ENCODE measurements at regions not wholly inside any gene's neighbourhood (a gene's known extent, or its start where the extent isn't known, plus 50 kb on each side); places are given as distances from the start of the nearest gene placed in this dataset.

DNA sequence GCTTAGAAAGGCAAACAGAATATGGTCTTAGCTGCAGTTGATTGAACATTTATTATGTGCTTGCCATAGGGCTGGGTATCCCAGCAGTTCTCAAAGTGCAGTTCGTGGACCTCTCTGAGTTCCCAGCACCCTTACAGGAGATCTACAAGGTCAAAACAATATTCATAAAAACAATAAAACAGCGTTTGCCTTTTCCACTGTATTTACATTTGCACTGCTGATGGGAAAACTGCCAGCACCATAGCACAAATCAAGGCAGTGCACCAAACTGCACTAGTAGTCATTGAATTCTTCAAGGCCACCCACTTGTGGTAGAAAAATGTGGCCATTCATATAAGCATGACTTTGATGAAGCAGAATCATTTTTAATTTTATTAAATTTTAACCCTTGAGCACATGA, 128.1 kb downstream of the CCDC34 start:
- Histone ChIP-seq H3K9me3 (no peaks in the 10 kb centered on the region), H3K4me1 (peaks cover 15 to 22% of the 10 kb centered on the region in 2 donors), H3K36me3 (no peaks in the 10 kb centered on the region), H3K27ac (peak overlapping the region in 3 of 4 donors; percentile 78 to 86 (median 84)), H3K4me3 (no peak overlapping the region), H3K27me3 (no peaks in the 10 kb centered on the region)
- ATAC-seq (no peak), DNase-seq (no peak)
- intact Hi-C loops (cut with DNase I; ENCODE audit: low total_unique reads): loop anchor here (2.0 to 10.0 kb wide), 2 partner anchors 32 to 50 kb away; no protein-coding TSS in a partner anchor
- TF ChIP-seq, protein P1, sequence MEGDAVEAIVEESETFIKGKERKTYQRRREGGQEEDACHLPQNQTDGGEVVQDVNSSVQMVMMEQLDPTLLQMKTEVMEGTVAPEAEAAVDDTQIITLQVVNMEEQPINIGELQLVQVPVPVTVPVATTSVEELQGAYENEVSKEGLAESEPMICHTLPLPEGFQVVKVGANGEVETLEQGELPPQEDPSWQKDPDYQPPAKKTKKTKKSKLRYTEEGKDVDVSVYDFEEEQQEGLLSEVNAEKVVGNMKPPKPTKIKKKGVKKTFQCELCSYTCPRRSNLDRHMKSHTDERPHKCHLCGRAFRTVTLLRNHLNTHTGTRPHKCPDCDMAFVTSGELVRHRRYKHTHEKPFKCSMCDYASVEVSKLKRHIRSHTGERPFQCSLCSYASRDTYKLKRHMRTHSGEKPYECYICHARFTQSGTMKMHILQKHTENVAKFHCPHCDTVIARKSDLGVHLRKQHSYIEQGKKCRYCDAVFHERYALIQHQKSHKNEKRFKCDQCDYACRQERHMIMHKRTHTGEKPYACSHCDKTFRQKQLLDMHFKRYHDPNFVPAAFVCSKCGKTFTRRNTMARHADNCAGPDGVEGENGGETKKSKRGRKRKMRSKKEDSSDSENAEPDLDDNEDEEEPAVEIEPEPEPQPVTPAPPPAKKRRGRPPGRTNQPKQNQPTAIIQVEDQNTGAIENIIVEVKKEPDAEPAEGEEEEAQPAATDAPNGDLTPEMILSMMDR (IDR thresholded peaks at IDR 0.05 in 4 of 5, conservative IDR thresholded peaks at IDR 0.05 in 1 of 5): no peak
- no peak for TF ChIP-seq POLR2A (IDR thresholded peaks at IDR 0.05)
- in situ Hi-C loops (cut with MboI; ENCODE audit: low sequenced_read_pairs in 4 of 4): no loop called here

DNA sequence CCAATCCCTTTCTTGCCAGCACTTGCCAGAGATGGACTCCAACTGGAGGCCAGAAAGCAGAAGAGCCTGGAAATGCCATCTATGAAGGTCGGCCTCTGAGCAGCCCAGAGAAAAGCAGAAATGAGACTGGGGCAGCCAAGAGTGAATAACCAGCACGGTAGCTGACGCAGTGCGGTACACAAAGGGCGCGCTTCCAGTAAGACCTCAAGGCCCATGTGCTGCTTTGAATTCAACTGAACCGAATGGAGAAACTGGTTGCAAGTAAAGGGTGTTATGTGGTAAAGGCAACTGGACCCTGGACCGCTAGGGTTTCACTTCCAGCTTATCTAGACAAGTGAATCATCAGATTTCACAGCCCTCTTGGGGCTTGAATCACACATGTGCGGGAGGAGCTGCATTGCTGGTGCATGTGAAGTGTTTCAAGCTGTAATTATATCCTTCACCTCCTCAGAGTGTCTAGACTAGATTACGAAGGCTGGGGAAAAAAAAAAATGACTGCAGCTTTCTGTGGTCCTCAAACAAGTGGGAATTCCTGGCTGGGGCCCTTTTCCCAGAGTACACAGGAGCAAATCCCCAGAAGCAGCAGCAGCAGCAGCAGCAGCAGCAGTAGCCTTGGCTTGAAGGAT, 128.9 kb downstream of the CCDC34 start:
- Histone ChIP-seq H3K27me3 (no peaks in the 10 kb centered on the region), H3K9me3 (no peaks in the 10 kb centered on the region), H3K27ac (peak overlapping the region; percentile 70 to 86 (median 81)), H3K4me1 (peaks cover 15 to 22% of the 10 kb centered on the region in 2 donors), H3K36me3 (no peaks in the 10 kb centered on the region), H3K4me3 (peak overlapping the region in 3 of 4 donors; percentile 11 to 28 (median 14))
- intact Hi-C loops (cut with DNase I; ENCODE audit: low total_unique reads) (loop anchor here (2.0 to 10.0 kb wide), 2 partner anchors 31 to 49 kb away; no protein-coding TSS in a partner anchor), in situ Hi-C loops (cut with MboI; ENCODE audit: low sequenced_read_pairs in 4 of 4) (no loop called here)
- peak; percentile 91 to 95 for ATAC-seq
- TF ChIP-seq POLR2A (IDR thresholded peaks at IDR 0.05): no peak
- TF ChIP-seq, protein P1 (IDR thresholded peaks at IDR 0.05 in 4 of 5, conservative IDR thresholded peaks at IDR 0.05 in 1 of 5): peak in 1 of 5 experiments; percentile 10
- peak; percentile 49 to 59 for DNase-seq

DNA sequence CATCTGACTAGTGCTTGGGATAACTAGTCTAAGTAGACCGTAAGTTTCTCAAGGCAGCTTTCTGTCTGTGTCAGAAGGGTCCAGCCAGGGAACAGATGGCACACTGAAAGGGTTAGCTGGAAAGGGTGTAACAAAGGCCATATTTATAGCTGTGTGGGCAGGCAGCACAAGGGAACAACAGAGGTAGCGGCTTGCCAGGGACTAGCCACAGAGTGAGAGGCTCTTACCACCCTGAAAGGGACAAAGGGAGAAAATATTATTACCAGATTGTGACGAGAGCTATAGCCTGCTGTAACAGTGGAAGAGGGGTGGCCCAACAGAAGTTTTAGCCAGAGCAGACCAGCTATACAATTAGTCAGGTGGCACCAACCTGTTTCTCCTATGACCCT, 129.4 kb downstream of the CCDC34 start:
- Histone ChIP-seq H3K36me3 (no peaks in the 10 kb centered on the region), H3K9me3 (no peaks in the 10 kb centered on the region), H3K27me3 (no peaks in the 10 kb centered on the region), H3K4me1 (peaks cover 19 to 24% of the 10 kb centered on the region in 2 donors), H3K27ac (peak overlapping the region; percentile 70 to 86 (median 81)), H3K4me3 (peak overlapping the region in 3 of 4 donors; percentile 11 to 28 (median 14))
- no peak for DNase-seq
- TF ChIP-seq POLR2A (IDR thresholded peaks at IDR 0.05): no peak
- TF ChIP-seq, protein P1 (IDR thresholded peaks at IDR 0.05 in 4 of 5, conservative IDR thresholded peaks at IDR 0.05 in 1 of 5): no peak
- in situ Hi-C loops (cut with MboI; ENCODE audit: low sequenced_read_pairs in 4 of 4): no loop called here
- intact Hi-C loops (cut with DNase I; ENCODE audit: low total_unique reads): loop anchor here (2.0 to 10.0 kb wide), 2 partner anchors 31 to 49 kb away; no protein-coding TSS in a partner anchor
- ATAC-seq: peak; percentile 32 to 65

DNA sequence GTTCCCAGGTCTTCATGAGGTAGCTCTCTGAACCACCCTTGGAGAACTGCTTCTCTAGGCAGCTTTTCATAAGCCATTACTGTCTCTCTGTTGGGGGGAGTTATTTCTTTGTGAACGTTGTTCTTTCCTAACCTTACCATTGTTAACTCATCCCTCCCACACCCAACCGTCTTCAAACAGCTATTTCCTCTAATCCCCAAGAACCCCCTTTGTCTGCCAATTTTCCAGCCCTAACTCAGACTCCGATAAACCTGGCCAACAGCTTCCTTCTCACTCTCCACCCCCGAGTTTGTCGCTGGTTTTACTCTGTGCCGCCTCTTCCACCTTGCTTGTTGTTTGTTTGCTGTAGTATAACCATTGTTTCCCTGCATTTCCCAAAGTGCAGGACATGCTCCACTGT, 131.5 kb downstream of the CCDC34 start:
- no peak for ATAC-seq
- in situ Hi-C loops (cut with MboI; ENCODE audit: low sequenced_read_pairs in 4 of 4): no loop called here
- no peak overlapping the region for H3K4me3 ChIP-seq

More for the DNA sequence above, 131.5 kb downstream of the CCDC34 start:
- DNase-seq: no peak
- intact Hi-C loops (cut with DNase I; ENCODE audit: low total_unique reads): loop anchor here (10.0 kb wide), 1 partner anchor 47 kb away; no protein-coding TSS in a partner anchor
- Histone ChIP-seq H3K27ac (no peak overlapping the region), H3K36me3 (no peaks in the 10 kb centered on the region), H3K9me3 (no peaks in the 10 kb centered on the region), H3K4me1 (peaks cover 26 to 35% of the 10 kb centered on the region in 2 donors), H3K27me3 (no peaks in the 10 kb centered on the region)
- TF ChIP-seq, protein P1 (IDR thresholded peaks at IDR 0.05 in 4 of 5, conservative IDR thresholded peaks at IDR 0.05 in 1 of 5): no peak
- no peak for TF ChIP-seq POLR2A (IDR thresholded peaks at IDR 0.05)

Data from gastrocnemius medialis (tissue), 4 donors.